Fibroblast of lung (primary cell): ENCODE measurements at regions not wholly inside any gene's neighbourhood (a gene's known extent, or its start where the extent isn't known, plus 50 kb on each side); places are given as distances from the start of the nearest gene placed in this dataset.

Experiments
- EZH2 ChIP-seq: IDR thresholded peaks from 2 replicates; pipeline ENCODE4 v1.5.1; 2012; ENCODE audit warnings: low read length, control low read depth, mild to moderate bottlenecking; ENCODE audit errors: missing control alignments
- TF ChIP-seq, protein P1 (sequence below), 2 donors: IDR thresholded peaks in 1 of 2; conservative IDR thresholded peaks in 1 of 2; 1 replicate in 1 of 2; 2 replicates in 1 of 2; pipeline ENCODE4 v1.5.1; 2011 to 2012; ENCODE audit warnings: low read length in 2 of 2, control low read depth in 1 of 2, inconsistent platforms in 1 of 2, low read depth in 1 of 2, mild to moderate bottlenecking in 1 of 2

DNA sequence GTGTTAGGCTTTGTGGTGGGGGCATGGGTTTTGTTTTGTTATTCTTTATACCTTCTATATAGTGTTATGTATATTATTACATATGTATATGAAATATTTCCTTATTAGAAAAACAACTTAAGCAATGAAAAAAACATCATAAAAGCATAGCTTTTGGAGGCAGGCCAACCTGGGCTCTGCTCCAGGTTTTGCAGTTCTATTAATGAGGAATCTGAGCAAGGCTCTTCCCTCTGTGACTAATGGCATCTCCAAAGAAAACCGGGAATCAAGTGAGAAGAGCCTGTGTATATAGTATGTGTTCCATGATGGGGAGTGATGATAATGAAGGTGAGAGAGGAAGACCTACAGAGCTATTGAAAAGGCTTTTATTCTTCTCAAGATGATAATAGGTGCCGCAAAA lies 291.1 kb downstream of the CLIC5 start:
- TF ChIP-seq, protein P1, sequence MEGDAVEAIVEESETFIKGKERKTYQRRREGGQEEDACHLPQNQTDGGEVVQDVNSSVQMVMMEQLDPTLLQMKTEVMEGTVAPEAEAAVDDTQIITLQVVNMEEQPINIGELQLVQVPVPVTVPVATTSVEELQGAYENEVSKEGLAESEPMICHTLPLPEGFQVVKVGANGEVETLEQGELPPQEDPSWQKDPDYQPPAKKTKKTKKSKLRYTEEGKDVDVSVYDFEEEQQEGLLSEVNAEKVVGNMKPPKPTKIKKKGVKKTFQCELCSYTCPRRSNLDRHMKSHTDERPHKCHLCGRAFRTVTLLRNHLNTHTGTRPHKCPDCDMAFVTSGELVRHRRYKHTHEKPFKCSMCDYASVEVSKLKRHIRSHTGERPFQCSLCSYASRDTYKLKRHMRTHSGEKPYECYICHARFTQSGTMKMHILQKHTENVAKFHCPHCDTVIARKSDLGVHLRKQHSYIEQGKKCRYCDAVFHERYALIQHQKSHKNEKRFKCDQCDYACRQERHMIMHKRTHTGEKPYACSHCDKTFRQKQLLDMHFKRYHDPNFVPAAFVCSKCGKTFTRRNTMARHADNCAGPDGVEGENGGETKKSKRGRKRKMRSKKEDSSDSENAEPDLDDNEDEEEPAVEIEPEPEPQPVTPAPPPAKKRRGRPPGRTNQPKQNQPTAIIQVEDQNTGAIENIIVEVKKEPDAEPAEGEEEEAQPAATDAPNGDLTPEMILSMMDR (conservative IDR thresholded peaks at IDR 0.05 in 1 of 2, IDR thresholded peaks at IDR 0.05 in 1 of 2; ENCODE audit: low read depth in 1 of 2, low read length in 2 of 2): no peak
- TF ChIP-seq EZH2: no peak
